K562 (cell line): ENCODE measurements at regions not wholly inside any gene's neighbourhood (a gene's known extent, or its start where the extent isn't known, plus 50 kb on each side); places are given as distances from the start of the nearest gene placed in this dataset.

Experiments used
- CEBPB ChIP-seq: fragments of 450-650 bp; IDR thresholded peaks from 2 replicates; pipeline ENCODE4 v1.6.1; 2016; ENCODE audit warnings: missing genetic modification characterization, missing compliant biosample characterization
- CEBPG ChIP-seq, 3 experiments: fragments of 200-800 bp in 1 of 3; sonication (Bioruptor generic) in 1 of 3; sonication (generic) in 1 of 3; formaldehyde crosslinking in 1 of 3; IDR thresholded peaks in 2 of 3; conservative IDR thresholded peaks in 1 of 3; 2 replicates each; pipeline versions ENCODE4 v1.6.1 to v1.8.0; 2016 to 2022; ENCODE audit warnings: missing compliant biosample characterization in 2 of 3, missing genetic modification characterization in 2 of 3, mild to moderate bottlenecking in 1 of 3, missing genetic modification reagents in 1 of 3
- DNMT1 ChIP-seq: fragments of 450-650 bp; IDR thresholded peaks from 2 replicates; pipeline ENCODE4 v1.6.1; 2016; ENCODE audit warnings: antibody characterized with exemption, mild to moderate bottlenecking
- FOSL1 ChIP-seq: fragments of 200-800 bp; sonication (Bioruptor generic); conservative IDR thresholded peaks from 2 replicates; pipeline ENCODE4 v1.6.1; 2016; ENCODE audit warnings: missing genetic modification characterization, missing compliant biosample characterization
- MAZ ChIP-seq, 2 experiments: fragments of 450-650 bp in 1 of 2; sonication (generic) in 1 of 2; formaldehyde crosslinking; IDR thresholded peaks in 1 of 2; conservative IDR thresholded peaks in 1 of 2; 2 replicates each; pipeline versions ENCODE4 v1.4.0 to v1.5.0; 2020; ENCODE audit warnings: mild to moderate bottlenecking in 1 of 2, missing genetic modification reagents in 1 of 2
- MECOM ChIP-seq: fragments of 250-450 bp; sonication (Bioruptor Pico); IDR thresholded peaks from 2 replicates; pipeline ENCODE4 v1.8.0; 2022; ENCODE audit warnings: inconsistent platforms
- NFATC3 ChIP-seq: fragments of 450-650 bp; IDR thresholded peaks from 2 replicates; pipeline ENCODE4 v1.6.1; 2017; ENCODE audit warnings: mild to moderate bottlenecking
- NFIX ChIP-seq: fragments of 250-450 bp; sonication (Bioruptor Pico); IDR thresholded peaks from 2 replicates; pipeline ENCODE4 v1.4.0; 2020; ENCODE audit warnings: low read depth, mild to moderate bottlenecking, moderate library complexity
- NR2C1 ChIP-seq, 2 experiments: fragments of 450-650 bp; IDR thresholded peaks; 2 replicates each; pipeline ENCODE4 v1.6.1; 2017; ENCODE audit warnings: mild to moderate bottlenecking in 2 of 2, antibody characterized with exemption in 1 of 2, inconsistent platforms in 1 of 2, missing compliant biosample characterization in 1 of 2, missing genetic modification characterization in 1 of 2
- PCBP2 ChIP-seq: fragments of 200-400 bp; formaldehyde crosslinking; IDR thresholded peaks from 2 replicates; pipeline ENCODE4 v1.6.1; 2018; ENCODE audit warnings: low read length, low read depth, mild to moderate bottlenecking, moderate library complexity; ENCODE audit not compliant: poor library complexity, severe bottlenecking
- PTBP1 ChIP-seq: fragments of 200-400 bp; formaldehyde crosslinking; IDR thresholded peaks from 2 replicates; pipeline ENCODE4 v1.6.1; 2017; ENCODE audit warnings: low read depth, low read length
- RBM34 ChIP-seq: fragments of 200-400 bp; formaldehyde crosslinking; IDR thresholded peaks from 2 replicates; pipeline ENCODE4 v1.6.1; 2018; ENCODE audit warnings: low read length, borderline replicate concordance; ENCODE audit not compliant: insufficient read depth
- RFX1 ChIP-seq: fragments of 450-650 bp; IDR thresholded peaks from 2 replicates; pipeline ENCODE4 v1.6.1; 2016; ENCODE audit warnings: mild to moderate bottlenecking, moderate library complexity
- SMARCE1 ChIP-seq: fragments of 450-650 bp; IDR thresholded peaks from 2 replicates; pipeline ENCODE4 v1.7.1; 2016; ENCODE audit warnings: mild to moderate bottlenecking
- SP1 ChIP-seq: sonication (generic); formaldehyde crosslinking; IDR thresholded peaks from 2 replicates; pipeline ENCODE4 v1.8.1; 2022; ENCODE audit warnings: mild to moderate bottlenecking, missing genetic modification reagents
- SPI1 ChIP-seq: IDR thresholded peaks from 2 replicates; pipeline ENCODE4 v1.6.1; 2011; ENCODE audit warnings: low read depth, low read length, control low read depth, borderline replicate concordance
- ZBTB17 ChIP-seq: fragments of 450-650 bp; formaldehyde crosslinking; IDR thresholded peaks from 2 replicates; pipeline ENCODE4 v1.4.0; 2020; ENCODE audit warnings: mild to moderate bottlenecking
- ZKSCAN3 ChIP-seq: fragments of 250-450 bp; sonication (Bioruptor Pico); IDR thresholded peaks from 2 replicates; pipeline ENCODE4 v1.4.0; 2020
- ZNF384 ChIP-seq: IDR thresholded peaks from 2 replicates; pipeline ENCODE4 v1.6.1; 2012; ENCODE audit warnings: low read depth, low read length, improper control_type of control experiment
- ZNF551 ChIP-seq: fragments of 250-450 bp; sonication (Bioruptor Pico); IDR thresholded peaks from 2 replicates; pipeline ENCODE4 v1.5.0; 2021; ENCODE audit warnings: mild to moderate bottlenecking, moderate library complexity
- TF ChIP-seq, protein P1 (sequence below), 3 experiments: fragments of 200-800 bp in 1 of 3; fragments of 250-450 bp in 1 of 3; fragments of 450-650 bp in 1 of 3; sonication (Bioruptor Pico) in 1 of 3; sonication (Bioruptor generic) in 1 of 3; formaldehyde crosslinking in 1 of 3; IDR thresholded peaks; 2 replicates each; pipeline versions ENCODE4 v1.6.1 to v1.8.0; 2016 to 2022; ENCODE audit warnings: mild to moderate bottlenecking in 2 of 3, missing genetic modification characterization in 2 of 3, missing compliant biosample characterization in 1 of 3, moderate library complexity in 1 of 3
- TF ChIP-seq, protein P2 (sequence below), 2 experiments: fragments of 450-650 bp in 1 of 2; sonication (generic) in 1 of 2; formaldehyde crosslinking in 1 of 2; IDR thresholded peaks in 1 of 2; conservative IDR thresholded peaks in 1 of 2; 2 replicates each; pipeline versions ENCODE4 v1.6.1 to v1.8.1; 2016 to 2023; ENCODE audit warnings: mild to moderate bottlenecking in 2 of 2, moderate library complexity in 2 of 2, inconsistent platforms in 1 of 2, missing genetic modification reagents in 1 of 2

DNA sequence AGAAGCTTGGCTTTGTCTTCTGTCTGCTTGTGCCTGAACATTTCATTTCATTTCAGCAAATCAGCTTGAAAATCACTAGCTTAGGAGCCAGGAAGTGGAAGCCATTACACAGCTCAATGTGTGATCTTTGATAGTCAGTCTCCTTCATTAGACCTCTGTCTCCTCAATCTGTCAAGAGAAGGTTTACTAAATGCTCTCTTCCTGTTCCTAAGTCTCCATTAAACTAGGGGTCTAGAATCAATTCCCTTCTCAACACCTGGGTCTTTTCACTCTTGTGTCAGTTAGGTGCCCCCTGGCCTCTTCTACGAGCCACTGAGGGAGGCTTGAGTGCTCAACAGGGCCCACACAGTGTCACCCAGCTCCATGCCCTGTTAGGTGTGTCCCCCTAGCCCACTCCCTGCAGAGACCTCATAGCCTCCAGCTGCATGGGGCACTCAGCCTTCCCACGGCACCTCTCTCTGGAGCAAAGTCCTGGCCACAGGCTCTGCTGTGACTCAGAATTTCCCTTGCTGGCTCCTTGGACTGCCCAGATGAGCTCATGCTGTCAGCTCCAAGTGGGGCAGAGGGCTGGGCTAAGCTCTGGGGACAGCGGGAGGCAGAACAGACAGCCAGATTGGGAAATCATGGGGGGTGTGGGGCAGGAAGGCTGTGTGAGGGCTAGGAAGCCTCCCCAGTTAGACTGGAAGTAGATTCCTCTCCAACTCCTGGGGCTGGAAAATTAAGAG, 115.7 kb upstream of the IPO9 start (continued):
- TF ChIP-seq, protein P1, sequence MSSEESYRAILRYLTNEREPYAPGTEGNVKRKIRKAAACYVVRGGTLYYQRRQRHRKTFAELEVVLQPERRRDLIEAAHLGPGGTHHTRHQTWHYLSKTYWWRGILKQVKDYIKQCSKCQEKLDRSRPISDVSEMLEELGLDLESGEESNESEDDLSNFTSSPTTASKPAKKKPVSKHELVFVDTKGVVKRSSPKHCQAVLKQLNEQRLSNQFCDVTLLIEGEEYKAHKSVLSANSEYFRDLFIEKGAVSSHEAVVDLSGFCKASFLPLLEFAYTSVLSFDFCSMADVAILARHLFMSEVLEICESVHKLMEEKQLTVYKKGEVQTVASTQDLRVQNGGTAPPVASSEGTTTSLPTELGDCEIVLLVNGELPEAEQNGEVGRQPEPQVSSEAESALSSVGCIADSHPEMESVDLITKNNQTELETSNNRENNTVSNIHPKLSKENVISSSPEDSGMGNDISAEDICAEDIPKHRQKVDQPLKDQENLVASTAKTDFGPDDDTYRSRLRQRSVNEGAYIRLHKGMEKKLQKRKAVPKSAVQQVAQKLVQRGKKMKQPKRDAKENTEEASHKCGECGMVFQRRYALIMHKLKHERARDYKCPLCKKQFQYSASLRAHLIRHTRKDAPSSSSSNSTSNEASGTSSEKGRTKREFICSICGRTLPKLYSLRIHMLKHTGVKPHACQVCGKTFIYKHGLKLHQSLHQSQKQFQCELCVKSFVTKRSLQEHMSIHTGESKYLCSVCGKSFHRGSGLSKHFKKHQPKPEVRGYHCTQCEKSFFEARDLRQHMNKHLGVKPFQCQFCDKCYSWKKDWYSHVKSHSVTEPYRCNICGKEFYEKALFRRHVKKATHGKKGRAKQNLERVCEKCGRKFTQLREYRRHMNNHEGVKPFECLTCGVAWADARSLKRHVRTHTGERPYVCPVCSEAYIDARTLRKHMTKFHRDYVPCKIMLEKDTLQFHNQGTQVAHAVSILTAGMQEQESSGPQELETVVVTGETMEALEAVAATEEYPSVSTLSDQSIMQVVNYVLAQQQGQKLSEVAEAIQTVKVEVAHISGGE (CRISPR knock-in tag; IDR thresholded peaks at IDR 0.05): peak in 1 of 3 experiments; percentile 33; a peak in 1 of 6 replicates
- TF ChIP-seq DNMT1 (no peak), NR2C1 (IDR thresholded peaks at IDR 0.05) (no peak), NR2C1 (tag; IDR thresholded peaks at IDR 0.05) (no peak), SMARCE1 (peak; percentile 67; the same call in 1 of the 2 replicates), NFIX (CRISPR knock-in tag) (no peak), NFATC3 (peak; percentile 91; the same call in 1 of the 2 replicates), MECOM (CRISPR knock-in tag) (no peak), PTBP1 (no peak), SP1 (CRISPR knock-in tag) (peak; percentile 49), MAZ (CRISPR knock-in tag; conservative IDR thresholded peaks at IDR 0.05 in 1 of 2, IDR thresholded peaks at IDR 0.05 in 1 of 2) (peak in 1 of 2 experiments; percentile 50; a peak in 1 of 4 replicates), CEBPB (tag) (peak; percentile 79), FOSL1 (peak; percentile 97), PCBP2 (no peak), ZKSCAN3 (CRISPR knock-in tag) (no peak), ZNF551 (CRISPR knock-in tag) (no peak), RFX1 (no peak), CEBPG (CRISPR knock-in tag; IDR thresholded peaks at IDR 0.05) (peak; percentile 73), CEBPG (tag; conservative IDR thresholded peaks at IDR 0.05 in 1 of 2, IDR thresholded peaks at IDR 0.05 in 1 of 2) (peak in 1 of 2 experiments; percentile 77; a peak in 2 of 4 replicates), SPI1 (0 out of 2 replicates have a peak, but pooled peaks have one; percentile 0), ZBTB17 (0 out of 2 replicates have a peak, but pooled peaks have one; percentile 53), RBM34 (no peak), ZNF384 (no peak)
- TF ChIP-seq, protein P2, sequence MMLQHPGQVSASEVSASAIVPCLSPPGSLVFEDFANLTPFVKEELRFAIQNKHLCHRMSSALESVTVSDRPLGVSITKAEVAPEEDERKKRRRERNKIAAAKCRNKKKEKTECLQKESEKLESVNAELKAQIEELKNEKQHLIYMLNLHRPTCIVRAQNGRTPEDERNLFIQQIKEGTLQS (IDR thresholded peaks at IDR 0.05): peak; percentile 92
- TF ChIP-seq, protein P2 (CRISPR knock-in tag; conservative IDR thresholded peaks at IDR 0.05): peak; percentile 90
